Stimulated activated CD4-positive, alpha-beta T cell treated with anti-CD3 and anti-CD28 coated beads, Interleukin-4, amount 100 ng/mL, for 4 hours (primary cell): ENCODE measurements at regions not wholly inside any gene's neighbourhood (a gene's known extent, or its start where the extent isn't known, plus 50 kb on each side); places are given as distances from the start of the nearest gene placed in this dataset.

Experiments used
- DNase-seq, 2 experiments: peaks; one replicate each; pipeline ENCODE4 v3.0.0-alpha.2; 2020

DNA sequence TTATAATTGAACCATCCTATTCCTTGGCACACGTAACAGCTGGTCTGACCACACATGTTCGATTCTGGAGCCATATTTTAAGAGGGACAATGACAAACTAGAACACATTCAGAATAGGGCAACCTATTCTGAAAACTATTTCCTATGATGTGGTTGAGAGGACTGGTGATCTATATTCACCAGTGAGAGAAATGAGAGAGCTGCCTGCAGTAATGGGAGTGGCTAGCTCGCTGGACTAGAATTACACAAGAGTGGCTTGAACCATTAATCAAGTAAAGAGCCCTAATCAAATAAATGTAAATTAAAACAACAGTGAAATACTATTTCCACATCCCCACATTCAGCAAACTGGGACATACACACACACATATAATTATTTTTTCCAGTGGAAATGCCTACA, 55.3 kb upstream of the LY86 start:
- no peak for DNase-seq

DNA sequence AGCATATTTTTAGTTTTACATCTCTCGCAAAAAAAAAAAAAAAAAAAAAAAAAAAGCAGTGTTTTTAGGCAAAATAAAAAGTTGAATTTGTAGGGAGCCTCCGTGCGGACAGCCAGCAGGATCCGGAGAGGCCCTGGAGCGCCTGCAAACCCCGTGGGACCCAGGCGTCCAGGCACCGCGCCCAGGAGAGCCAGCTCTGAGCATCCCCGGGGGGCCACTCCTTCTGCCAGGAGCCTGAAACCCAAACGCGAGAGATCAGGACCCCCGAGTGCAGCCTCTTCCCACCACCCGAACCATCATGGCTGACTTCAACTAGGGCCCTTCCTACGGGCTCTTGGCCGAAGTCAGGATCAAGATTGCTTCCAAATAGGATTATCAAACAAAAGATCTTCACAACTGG, 54.1 kb upstream of the LY86 start:
- no peak for DNase-seq

DNA sequence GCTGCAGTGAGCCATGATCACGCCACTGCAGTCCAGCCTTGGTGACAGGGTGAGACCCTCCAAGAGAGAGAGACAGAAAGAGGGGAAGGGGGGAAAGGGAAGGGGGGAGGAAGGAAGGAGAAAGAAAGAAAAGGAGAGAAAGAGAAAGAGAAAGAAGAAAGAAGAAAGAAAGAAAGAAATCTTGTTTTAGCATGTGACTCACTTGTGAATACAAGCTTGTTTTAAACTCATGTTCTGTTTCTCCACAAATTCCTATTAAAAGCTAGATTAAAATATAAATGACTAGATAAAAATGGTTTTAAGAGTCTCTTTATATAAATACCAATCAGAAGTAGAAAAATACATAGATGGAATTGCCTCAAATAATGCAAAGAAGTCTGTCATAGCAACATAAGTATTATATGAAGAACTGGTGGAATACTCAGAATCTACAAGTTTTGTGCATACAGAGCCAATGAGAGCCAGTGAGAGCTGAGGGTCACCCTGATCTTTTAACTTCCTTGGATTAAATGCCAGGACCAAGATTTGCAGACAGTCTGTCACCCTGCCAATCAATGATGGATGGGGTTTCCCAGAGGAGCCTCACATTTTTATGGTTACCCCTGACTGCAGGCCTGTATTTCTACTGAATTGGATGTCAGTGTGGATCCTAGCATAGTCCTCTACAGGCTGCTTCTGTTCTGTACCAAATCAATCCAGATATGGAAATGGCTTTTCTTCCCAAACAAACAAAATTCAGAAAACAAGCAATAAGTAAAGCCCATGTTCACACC, 50.8 kb upstream of the LY86 start:
- DNase-seq: no peak

DNA sequence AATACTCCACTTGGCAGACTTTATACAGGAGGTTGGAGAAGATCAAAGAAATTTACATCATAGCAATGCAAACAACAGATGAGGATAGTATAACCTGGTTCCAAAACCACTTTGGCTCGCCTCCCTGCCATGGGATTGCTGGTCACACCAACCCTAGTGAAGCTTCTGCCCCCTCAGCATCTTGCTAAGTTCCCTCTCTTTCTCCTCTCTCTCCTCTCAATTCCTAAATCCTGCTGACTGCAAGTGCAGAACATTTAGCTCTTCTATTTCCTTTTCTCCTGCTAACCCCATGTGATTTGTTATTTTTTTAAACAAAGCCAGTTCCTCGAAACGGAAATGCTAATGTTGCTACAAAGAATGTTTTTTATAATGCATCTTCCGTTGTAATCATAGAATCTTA, 50.3 kb upstream of the LY86 start:
- no peak for DNase-seq
